Stomach (tissue), 8 donors: ENCODE measurements at regions not wholly inside any gene's neighbourhood (a gene's known extent, or its start where the extent isn't known, plus 50 kb on each side); places are given as distances from the start of the nearest gene placed in this dataset.

Experiments used
- DNase-seq, 2 donors: peaks; one replicate each; pipeline versions ENCODE4 v3.0.0 to v3.0.0-alpha.2; 2013 to 2019
- H3K27ac ChIP-seq, 5 donors: fragments of 200-600 bp in 4 of 5; sonication (generic) in 4 of 5; one replicate each; pipeline ENCODE4 v1.5.1; 2013 to 2019; ENCODE audit warnings: mild to moderate bottlenecking in 1 of 5, moderate library complexity in 1 of 5
- H3K27me3 ChIP-seq, 3 donors: fragments of 200-600 bp; sonication (generic); one replicate each; pipeline ENCODE4 v1.5.1; 2017 to 2019; ENCODE audit warnings: mixed run types in 1 of 3
- H3K36me3 ChIP-seq, 4 donors: fragments of 200-600 bp; sonication (generic); 1 replicate in 3 of 4; 2 replicates in 1 of 4; pipeline ENCODE4 v1.5.1; 2016 to 2019
- H3K4me1 ChIP-seq, 4 donors: fragments of 200-600 bp; sonication (generic); one replicate each; pipeline ENCODE4 v1.5.1; 2016 to 2019
- H3K4me3 ChIP-seq, 4 donors: fragments of 200-600 bp; sonication (generic) in 3 of 4; one replicate each; pipeline ENCODE4 v1.5.1; 2016 to 2019; ENCODE audit warnings: mild to moderate bottlenecking in 1 of 4
- H3K9me3 ChIP-seq, 4 donors: fragments of 200-600 bp; sonication (generic); one replicate each; pipeline ENCODE4 v1.5.1; 2016 to 2019
- CTCF ChIP-seq, 7 experiments: fragments of 450-650 bp in 4 of 7; fragments of 200-600 bp in 3 of 7; sonication (generic) in 3 of 7; IDR thresholded peaks; one replicate each; pipeline ENCODE4 v1.5.1; 2016 to 2019; ENCODE audit warnings: antibody characterized with exemption in 7 of 7, control low read depth in 2 of 7, mild to moderate bottlenecking in 1 of 7
- EP300 ChIP-seq: sonication (generic); formaldehyde crosslinking; IDR thresholded peaks from one replicate; pipeline ENCODE4 v1.6.1; 2017; ENCODE audit warnings: antibody characterized with exemption
- POLR2A ChIP-seq, 4 donors: fragments of 450-650 bp; IDR thresholded peaks; one replicate each; pipeline ENCODE4 v1.6.1; 2016; ENCODE audit warnings: antibody characterized with exemption in 4 of 4, control low read depth in 2 of 4, mild to moderate bottlenecking in 1 of 4, moderate library complexity in 1 of 4
- POLR2AphosphoS5 ChIP-seq, 3 donors: sonication (generic); formaldehyde crosslinking; IDR thresholded peaks; one replicate each; pipeline ENCODE4 v1.6.1; 2016; ENCODE audit warnings: antibody characterized with exemption in 3 of 3
- WGBS, 5 donors: extraction: QIAGEN DNeasy Blood & Tissue Kit in 3 of 5; methylation state at CpG; one replicate each; pipeline versions ENCODE4 v1.1.5 to v1.1.7; 2013 to 2018; 5-methylcytosine and 5-hydroxymethylcytosine counted together
- intact Hi-C: fragments of 100-400 bp; cut with DNase I; formaldehyde crosslinking; loops from one replicate; pipeline ENCODE4 v1.15.1; 2023; ENCODE audit warnings: low total_unique reads
- donor health status: healthy with polysubstance abuse.
- donor health status: Bipolar disorder and iron deficiency.
- donor health status: healthy.

GRCh38 chr7:66503036-66503370 is 125.7 kb upstream of the KCTD7 start:
- intact Hi-C loops, result no loop called here
- Histone ChIP-seq H3K27ac (no peak overlapping the region), H3K4me1 (peaks cover 7 to 16% (median 12%) of the 10 kb centered on the region in 4 donors), H3K9me3 (peaks cover 0 to 4% (median 0%) of the 10 kb centered on the region in 4 donors), H3K36me3 (no peaks in the 10 kb centered on the region), H3K27me3 (peaks cover 0 to 47% (median 26%) of the 10 kb centered on the region in 3 donors), H3K4me3 (no peak overlapping the region)
- TF ChIP-seq EP300 (no peak), CTCF (IDR thresholded peaks at IDR 0.05) (no peak), POLR2AphosphoS5 (IDR thresholded peaks at IDR 0.05) (no peak), POLR2A (IDR thresholded peaks at IDR 0.05) (no peak)
- no peak for DNase-seq
- WGBS, 5 donors, result 76 to 90% (median 82%) methylated on average over 8 to 13 of the region's 13 CpGs

DNA sequence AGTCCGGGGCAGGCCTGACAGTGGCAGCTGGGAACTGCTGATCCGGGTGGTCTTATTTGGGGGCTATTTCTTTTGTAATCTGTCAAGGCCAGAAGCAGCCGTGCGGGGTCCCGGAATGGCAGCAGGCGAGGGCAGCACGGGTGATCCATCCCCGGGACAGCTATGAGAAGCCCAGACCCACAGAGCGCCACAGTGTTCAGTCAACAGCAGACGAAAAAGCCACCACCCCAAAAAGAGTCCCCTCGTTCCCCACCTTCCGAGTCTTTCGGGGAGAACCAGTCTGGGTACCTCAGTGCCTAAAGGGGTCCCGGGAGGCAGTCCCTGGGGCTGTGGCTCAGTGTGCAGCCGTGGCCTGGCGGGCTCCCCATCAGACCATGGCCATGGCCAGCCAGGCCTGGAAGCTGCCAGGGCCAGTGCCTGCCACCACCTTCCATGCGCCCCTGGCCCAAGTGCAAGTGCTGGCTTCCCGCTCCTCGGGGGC is 125.1 kb upstream of the KCTD7 start:
- Histone ChIP-seq H3K4me3 (no peak overlapping the region), H3K27me3 (peaks cover 0 to 49% (median 26%) of the 10 kb centered on the region in 3 donors), H3K36me3 (no peaks in the 10 kb centered on the region), H3K4me1 (peaks cover 7 to 16% (median 12%) of the 10 kb centered on the region in 4 donors), H3K9me3 (peaks cover 0 to 4% (median 0%) of the 10 kb centered on the region in 4 donors), H3K27ac (no peak overlapping the region)
- WGBS, 5 donors, result 79 to 88% (median 80%) methylated on average over 14 to 19 of the region's 19 CpGs
- DNase-seq, result no peak
- TF ChIP-seq POLR2AphosphoS5 (IDR thresholded peaks at IDR 0.05) (no peak), POLR2A (IDR thresholded peaks at IDR 0.05) (no peak), CTCF (IDR thresholded peaks at IDR 0.05) (no peak), EP300 (no peak)
- intact Hi-C loops, result no loop called here

DNA sequence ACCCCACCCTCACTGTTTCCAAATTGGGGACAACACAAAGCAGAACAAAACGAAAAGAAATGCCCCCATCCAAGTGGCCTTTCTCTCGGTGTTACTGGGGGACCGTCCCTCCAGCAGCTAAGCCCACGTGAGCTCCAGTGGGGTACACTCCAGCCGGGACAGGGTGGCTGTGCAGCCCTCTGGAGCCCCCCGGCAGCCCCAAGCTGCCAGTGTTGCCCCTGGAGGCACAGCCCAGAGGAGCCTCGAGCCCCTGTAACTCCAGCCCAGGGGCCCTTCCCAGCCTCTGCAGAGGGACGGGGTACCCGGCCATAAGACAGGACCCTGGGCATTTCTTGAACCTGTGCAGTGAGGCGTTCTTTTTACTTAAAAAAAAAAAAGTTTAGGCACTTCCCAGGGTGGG is 124.5 kb upstream of the KCTD7 start:
- intact Hi-C loops, result no loop called here
- 74 to 88% (median 82%) methylated on average over 10 of the region's 10 CpGs for WGBS, 5 donors
- no peak for TF ChIP-seq POLR2AphosphoS5 (IDR thresholded peaks at IDR 0.05)
- no peak for TF ChIP-seq CTCF (IDR thresholded peaks at IDR 0.05)
- no peak for TF ChIP-seq EP300
- TF ChIP-seq POLR2A (IDR thresholded peaks at IDR 0.05), result no peak

GRCh38 chr7:66505009-66505408 is 123.7 kb upstream of the KCTD7 start:
- Histone ChIP-seq H3K36me3 (no peaks in the 10 kb centered on the region), H3K27me3 (peaks cover 0 to 49% (median 26%) of the 10 kb centered on the region in 3 donors), H3K4me1 (peaks cover 7 to 16% (median 12%) of the 10 kb centered on the region in 4 donors), H3K9me3 (peaks cover 0 to 4% (median 0%) of the 10 kb centered on the region in 4 donors), H3K4me3 (no peak overlapping the region), H3K27ac (no peak overlapping the region)
- intact Hi-C loops, result no loop called here
- TF ChIP-seq POLR2A (IDR thresholded peaks at IDR 0.05) (no peak), POLR2AphosphoS5 (IDR thresholded peaks at IDR 0.05) (no peak), EP300 (no peak)
- whole genome bisulfite sequencing, 5 donors, result 89 to 95% (median 93%) methylated on average over 30 of the region's 30 CpGs
- no peak for DNase-seq

More for the DNA sequence above, 124.5 kb upstream of the KCTD7 start:
- Histone ChIP-seq H3K27ac (no peak overlapping the region), H3K4me1 (peaks cover 7 to 16% (median 12%) of the 10 kb centered on the region in 4 donors), H3K4me3 (no peak overlapping the region), H3K27me3 (peaks cover 0 to 49% (median 26%) of the 10 kb centered on the region in 3 donors), H3K36me3 (no peaks in the 10 kb centered on the region), H3K9me3 (peaks cover 0 to 4% (median 0%) of the 10 kb centered on the region in 4 donors)
- DNase-seq, result no peak
